ENCODE measurements at regions not wholly inside any gene's neighbourhood (a gene's known extent, or its start where the extent isn't known, plus 50 kb on each side); places are given as distances from the start of the nearest gene placed in this dataset.

DNA sequence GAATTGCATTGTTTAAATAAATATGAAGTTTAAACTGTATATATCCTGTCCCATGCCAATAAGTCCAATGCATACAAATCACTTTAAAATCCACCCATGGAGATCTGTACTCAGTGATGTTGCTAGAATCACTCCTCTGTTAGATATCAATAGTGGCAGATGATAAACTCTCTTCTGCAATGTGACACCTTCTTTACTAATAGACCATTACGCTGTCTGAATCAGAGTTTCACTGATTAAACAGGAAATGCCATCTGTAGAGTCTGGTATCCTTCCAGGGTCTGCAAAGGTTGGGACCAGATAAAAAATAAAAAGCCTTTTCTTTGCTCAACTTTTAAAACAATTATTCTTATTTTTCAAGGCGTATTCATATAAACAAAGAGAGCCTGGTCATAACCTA lies 134.5 kb downstream of the EDN3 start:
- WGBS, 2 experiments (ENCODE audit: low coverage in 1 of 2, low lambda C conversion rate in 2 of 2, missing lambda C conversion rate in 2 of 2), result 33 to 59% methylated on average over 2 of the region's 2 CpGs
- H3K36me3 ChIP-seq (ENCODE audit: low read depth), result no peaks in the 10 kb centered on the region
- no peaks in the 10 kb centered on the region for H3F3A ChIP-seq (ENCODE audit: insufficient read depth)
- DNase-seq, result no peak
- H2AFZ ChIP-seq, result no peak overlapping the region
- H3K9ac ChIP-seq, result no peak overlapping the region
- H3K27ac ChIP-seq, result no peak overlapping the region
- no peaks in the 10 kb centered on the region for H3K9me2 ChIP-seq (ENCODE audit: insufficient read depth)
- H3K4me1 ChIP-seq (ENCODE audit: insufficient read depth), result no peaks in the 10 kb centered on the region
- H3K9me3 ChIP-seq (ENCODE audit: low read depth), result no peaks in the 10 kb centered on the region
- no peak for TF ChIP-seq EZH2 (IDR thresholded peaks at IDR 0.05; ENCODE audit: insufficient read depth, poor library complexity, severe bottlenecking)
- TF ChIP-seq EZH2phosphoT487 (IDR thresholded peaks at IDR 0.05; ENCODE audit: insufficient read depth, low read depth), result no peak
- no peaks in the 10 kb centered on the region for H4K20me1 ChIP-seq (ENCODE audit: insufficient read depth)
- no peaks in the 10 kb centered on the region for H3K79me2 ChIP-seq (ENCODE audit: insufficient read depth)
- in situ Hi-C loops (cut with MboI), result no loop called here
- H3K4me3 ChIP-seq, result no peak overlapping the region
- no peak overlapping the region for H3K4me2 ChIP-seq (ENCODE audit: unreplicated experiment)
- H3K27me3 ChIP-seq (replicated peaks; ENCODE audit: insufficient read depth), result no peaks in the 10 kb centered on the region

DNA sequence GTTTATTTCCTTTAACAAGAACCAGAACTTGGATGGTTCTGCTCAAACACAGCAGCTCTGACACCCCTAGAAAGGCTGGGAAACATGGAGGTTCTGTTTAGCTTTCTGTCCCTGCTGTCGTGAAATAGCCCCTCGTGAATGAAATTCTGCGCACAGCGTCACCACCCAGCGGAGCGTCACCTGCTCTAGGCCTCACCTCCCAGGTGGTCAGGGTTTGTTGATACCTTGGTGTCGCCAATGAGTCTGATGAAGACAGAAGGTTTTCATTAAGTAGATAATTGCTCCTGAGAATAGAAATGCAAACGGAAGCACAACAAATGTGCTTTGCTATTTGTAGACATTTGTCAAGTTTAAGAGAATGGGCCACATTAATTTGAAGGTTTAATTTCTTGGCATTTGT lies 135.1 kb downstream of the EDN3 start:
- no peak overlapping the region for H2AFZ ChIP-seq
- in situ Hi-C loops (cut with MboI), result no loop called here
- no peaks in the 10 kb centered on the region for H4K20me1 ChIP-seq (ENCODE audit: insufficient read depth)
- DNase-seq, result no peak
- H3F3A ChIP-seq (ENCODE audit: insufficient read depth), result no peaks in the 10 kb centered on the region
- 56 to 57% methylated on average over 8 of the region's 8 CpGs for WGBS, 2 experiments (ENCODE audit: low coverage in 1 of 2, low lambda C conversion rate in 2 of 2, missing lambda C conversion rate in 2 of 2)
- no peak overlapping the region for H3K27ac ChIP-seq
- no peaks in the 10 kb centered on the region for H3K27me3 ChIP-seq (replicated peaks; ENCODE audit: insufficient read depth)
- TF ChIP-seq EZH2phosphoT487 (IDR thresholded peaks at IDR 0.05; ENCODE audit: insufficient read depth, low read depth) (no peak), EZH2 (IDR thresholded peaks at IDR 0.05; ENCODE audit: insufficient read depth, poor library complexity, severe bottlenecking) (no peak)
- no peak overlapping the region for H3K4me2 ChIP-seq (ENCODE audit: unreplicated experiment)
- H3K9me2 ChIP-seq (ENCODE audit: insufficient read depth), result no peaks in the 10 kb centered on the region
- no peak overlapping the region for H3K9ac ChIP-seq
- no peaks in the 10 kb centered on the region for H3K36me3 ChIP-seq (ENCODE audit: low read depth)
- H3K79me2 ChIP-seq (ENCODE audit: insufficient read depth), result no peaks in the 10 kb centered on the region
- no peaks in the 10 kb centered on the region for H3K9me3 ChIP-seq (ENCODE audit: low read depth)
- no peak overlapping the region for H3K4me3 ChIP-seq
- no peaks in the 10 kb centered on the region for H3K4me1 ChIP-seq (ENCODE audit: insufficient read depth)

DNA sequence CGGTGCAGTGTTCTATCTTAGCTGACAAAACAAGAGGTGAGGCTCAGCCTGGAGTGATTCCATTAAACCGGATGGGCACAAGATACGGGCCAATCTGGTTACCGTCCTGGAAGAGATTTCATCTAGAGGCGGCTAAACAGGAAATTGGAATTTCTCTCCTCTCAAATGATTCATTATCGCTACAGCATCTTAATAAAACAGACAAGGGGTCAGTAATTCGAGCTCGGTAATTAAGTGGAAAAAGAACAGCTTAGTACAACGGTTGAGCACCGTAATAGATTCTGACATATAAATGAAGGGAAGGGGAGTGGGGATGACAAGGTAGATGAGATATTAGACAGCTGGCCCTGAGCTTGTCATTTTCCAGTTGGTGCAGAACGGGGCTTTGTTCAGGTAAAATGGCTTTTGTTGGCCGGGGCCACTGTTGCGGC lies 137.2 kb downstream of the EDN3 start:
- WGBS, 2 experiments (ENCODE audit: low coverage in 1 of 2, low lambda C conversion rate in 2 of 2, missing lambda C conversion rate in 2 of 2), result 75 to 78% methylated on average over 13 of the region's 13 CpGs
- Histone ChIP-seq H3K4me1 (ENCODE audit: insufficient read depth) (no peaks in the 10 kb centered on the region), H3K4me3 (no peak overlapping the region), H4K20me1 (ENCODE audit: insufficient read depth) (no peaks in the 10 kb centered on the region), H3K36me3 (ENCODE audit: low read depth) (no peaks in the 10 kb centered on the region), H2AFZ (no peak overlapping the region), H3K9me2 (ENCODE audit: insufficient read depth) (no peaks in the 10 kb centered on the region), H3K79me2 (ENCODE audit: insufficient read depth) (no peaks in the 10 kb centered on the region), H3K9ac (no peak overlapping the region), H3K9me3 (ENCODE audit: low read depth) (no peaks in the 10 kb centered on the region), H3K27me3 (replicated peaks; ENCODE audit: insufficient read depth) (no peaks in the 10 kb centered on the region), H3K27ac (no peak overlapping the region), H3F3A (ENCODE audit: insufficient read depth) (no peaks in the 10 kb centered on the region), H3K4me2 (ENCODE audit: unreplicated experiment) (no peak overlapping the region)
- in situ Hi-C loops (cut with MboI), result no loop called here
- no peak for TF ChIP-seq EZH2 (IDR thresholded peaks at IDR 0.05; ENCODE audit: insufficient read depth, poor library complexity, severe bottlenecking)
- TF ChIP-seq EZH2phosphoT487 (IDR thresholded peaks at IDR 0.05; ENCODE audit: insufficient read depth, low read depth), result no peak
- no peak for DNase-seq

DNA sequence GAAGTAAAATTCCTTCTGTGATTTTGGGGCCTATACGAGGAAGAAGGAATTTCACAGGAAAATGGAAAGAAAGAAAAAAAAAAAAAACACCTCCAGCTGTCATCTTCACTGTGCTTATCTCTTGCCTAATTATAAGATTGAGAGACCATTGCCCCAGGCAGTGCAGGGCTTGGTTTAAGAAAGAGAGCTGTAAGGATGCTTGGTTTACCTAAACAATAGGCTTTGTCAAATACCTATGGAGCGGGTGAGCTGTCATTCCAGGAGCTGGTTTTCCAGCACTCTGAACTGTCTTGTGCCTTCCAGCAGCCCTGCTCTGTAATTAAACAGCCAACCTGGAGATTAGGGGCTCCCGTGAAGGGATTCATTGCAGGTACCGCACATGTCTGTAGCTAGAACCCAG lies 137.8 kb downstream of the EDN3 start:
- no peak overlapping the region for H3K9ac ChIP-seq
- in situ Hi-C loops (cut with MboI), result no loop called here
- H3K27me3 ChIP-seq (replicated peaks; ENCODE audit: insufficient read depth), result no peaks in the 10 kb centered on the region
- no peaks in the 10 kb centered on the region for H3K9me3 ChIP-seq (ENCODE audit: low read depth)
- H4K20me1 ChIP-seq (ENCODE audit: insufficient read depth), result no peaks in the 10 kb centered on the region
- no peak for DNase-seq
- TF ChIP-seq EZH2 (IDR thresholded peaks at IDR 0.05; ENCODE audit: insufficient read depth, poor library complexity, severe bottlenecking) (no peak), EZH2phosphoT487 (IDR thresholded peaks at IDR 0.05; ENCODE audit: insufficient read depth, low read depth) (no peak)
- no peaks in the 10 kb centered on the region for H3K36me3 ChIP-seq (ENCODE audit: low read depth)
- no peak overlapping the region for H3K4me2 ChIP-seq (ENCODE audit: unreplicated experiment)
- no peaks in the 10 kb centered on the region for H3K9me2 ChIP-seq (ENCODE audit: insufficient read depth)
- H3K4me1 ChIP-seq (ENCODE audit: insufficient read depth), result no peaks in the 10 kb centered on the region
- H3K79me2 ChIP-seq (ENCODE audit: insufficient read depth), result no peaks in the 10 kb centered on the region
- H2AFZ ChIP-seq, result no peak overlapping the region
- WGBS, 2 experiments (ENCODE audit: low coverage in 1 of 2, low lambda C conversion rate in 2 of 2, missing lambda C conversion rate in 2 of 2), result 57% methylated on average over 4 of the region's 4 CpGs
- H3K27ac ChIP-seq, result no peak overlapping the region
- H3K4me3 ChIP-seq, result no peak overlapping the region
- H3F3A ChIP-seq (ENCODE audit: insufficient read depth), result no peaks in the 10 kb centered on the region

DNA sequence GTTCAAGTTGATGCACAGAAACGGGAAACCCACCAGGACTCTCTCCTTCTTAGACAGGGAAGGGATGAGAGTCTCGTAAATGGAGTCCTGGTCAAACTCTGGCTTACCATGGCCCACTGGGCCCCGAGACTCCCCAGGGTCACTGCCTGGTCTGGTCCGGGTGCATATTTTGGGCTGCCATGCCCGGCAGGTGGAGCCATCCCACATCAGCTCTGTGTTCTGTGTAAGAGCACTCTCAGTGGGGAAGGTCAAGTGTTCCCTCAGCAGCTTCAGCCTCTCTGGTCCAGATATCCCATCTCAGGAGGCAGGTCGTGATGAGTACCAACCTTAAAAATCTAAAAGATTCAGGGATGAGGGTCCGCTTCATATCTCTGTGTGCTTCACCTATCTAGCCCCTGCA lies 138.8 kb downstream of the EDN3 start:
- Histone ChIP-seq H4K20me1 (ENCODE audit: insufficient read depth) (no peaks in the 10 kb centered on the region), H3K27me3 (replicated peaks; ENCODE audit: insufficient read depth) (no peaks in the 10 kb centered on the region), H3K4me1 (ENCODE audit: insufficient read depth) (no peaks in the 10 kb centered on the region), H3K36me3 (ENCODE audit: low read depth) (no peaks in the 10 kb centered on the region), H3K79me2 (ENCODE audit: insufficient read depth) (no peaks in the 10 kb centered on the region), H3K9me3 (ENCODE audit: low read depth) (no peaks in the 10 kb centered on the region), H3K9ac (no peak overlapping the region), H3K9me2 (ENCODE audit: insufficient read depth) (no peaks in the 10 kb centered on the region), H3K4me2 (ENCODE audit: unreplicated experiment) (no peak overlapping the region), H3K4me3 (no peak overlapping the region), H2AFZ (no peak overlapping the region), H3K27ac (no peak overlapping the region), H3F3A (ENCODE audit: insufficient read depth) (no peaks in the 10 kb centered on the region)
- no peak for TF ChIP-seq EZH2phosphoT487 (IDR thresholded peaks at IDR 0.05; ENCODE audit: insufficient read depth, low read depth)
- TF ChIP-seq EZH2 (IDR thresholded peaks at IDR 0.05; ENCODE audit: insufficient read depth, poor library complexity, severe bottlenecking), result no peak
- no peak for DNase-seq
- 40 to 49% methylated on average over 7 of the region's 7 CpGs for WGBS, 2 experiments (ENCODE audit: low coverage in 1 of 2, low lambda C conversion rate in 2 of 2, missing lambda C conversion rate in 2 of 2)
- in situ Hi-C loops (cut with MboI), result no loop called here
